ENCODE measurements at regions not wholly inside any gene's neighbourhood (a gene's known extent, or its start where the extent isn't known, plus 50 kb on each side); places are given as distances from the start of the nearest gene placed in this dataset.
"Not testable (repeated sequence)": the region's sequence is repeated elsewhere in the genome, so short reads cannot be mapped to it uniquely, and the experiment has no call there.

GRCh38 chr4:141465171-141465570 is 171.2 kb upstream of the IL15 start:
- no peak for DNase-seq (ENCODE audit: low spot score in 2 of 2)
- intact Hi-C loops (cut with DNase I; ENCODE audit: low total_unique reads), result no loop called here
- 85 to 92% methylated on average over 6 of the region's 6 CpGs for WGBS, 2 donors
- TF ChIP-seq CTCF (IDR thresholded peaks at IDR 0.05) (no peak), POLR2A (IDR thresholded peaks at IDR 0.05) (no peak)
- H3K4me3 ChIP-seq (ENCODE audit: low read depth, poor library complexity, severe bottlenecking), result no peak overlapping the region

DNA sequence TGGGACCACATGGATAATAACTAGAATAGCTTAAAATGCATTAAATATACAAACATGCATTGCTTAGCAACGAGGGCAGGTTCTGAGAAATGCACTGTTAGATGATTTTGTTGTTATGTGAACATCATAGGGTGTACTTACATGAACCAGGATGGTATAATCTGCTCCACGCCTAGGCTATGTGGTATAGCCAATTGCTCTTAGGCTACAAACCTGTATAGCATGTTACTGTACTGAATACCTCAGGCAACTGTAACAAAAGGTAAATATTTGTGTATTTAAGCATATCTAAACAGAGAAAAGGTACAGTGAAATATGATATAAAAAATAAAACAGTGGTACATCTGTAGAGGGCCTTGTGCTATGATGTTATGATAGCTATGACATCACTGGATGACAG is 169.2 kb upstream of the IL15 start:
- WGBS, 2 donors, result 36 to 39% methylated on average over 2 of the region's 2 CpGs
- no peak overlapping the region for H3K4me3 ChIP-seq (ENCODE audit: low read depth, poor library complexity, severe bottlenecking)
- no peak for DNase-seq (ENCODE audit: low spot score in 2 of 2)
- TF ChIP-seq POLR2A (IDR thresholded peaks at IDR 0.05) (no peak), CTCF (IDR thresholded peaks at IDR 0.05) (no peak)
- intact Hi-C loops (cut with DNase I; ENCODE audit: low total_unique reads), result no loop called here

GRCh38 chr4:141469392-141469791 is 167.0 kb upstream of the IL15 start:
- 77 to 80% methylated on average over 1 of the region's 1 CpG for WGBS, 2 donors

DNA sequence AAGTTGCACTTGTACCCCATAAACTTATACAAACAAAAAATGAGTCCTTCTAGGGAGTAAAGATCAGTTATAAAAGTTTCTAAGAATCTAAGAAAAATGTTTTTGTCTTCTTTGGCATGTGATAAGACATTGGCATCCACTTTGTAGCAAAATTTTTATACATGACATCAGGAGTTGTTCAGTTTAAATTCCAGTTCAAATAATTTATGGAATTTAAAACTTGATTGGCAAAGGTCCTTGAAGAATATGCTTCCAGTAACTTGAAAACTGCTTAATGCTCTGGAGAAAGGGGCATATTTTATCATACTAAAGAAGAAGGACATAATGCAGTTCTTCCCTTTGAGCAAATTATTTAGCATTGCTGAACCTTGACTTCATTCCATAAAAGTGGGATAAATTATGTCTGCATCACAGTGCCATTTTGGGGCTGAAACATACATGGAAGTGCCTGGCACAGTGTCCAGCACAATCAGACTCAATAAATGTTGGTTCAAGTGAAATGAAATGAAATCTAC is 163.3 kb upstream of the IL15 start:
- H3K4me3 ChIP-seq (ENCODE audit: low read depth, poor library complexity, severe bottlenecking), result no peak overlapping the region
- TF ChIP-seq POLR2A (IDR thresholded peaks at IDR 0.05), result no peak
- TF ChIP-seq CTCF (IDR thresholded peaks at IDR 0.05), result no peak
- DNase-seq (ENCODE audit: low spot score in 2 of 2), result no peak
- intact Hi-C loops (cut with DNase I; ENCODE audit: low total_unique reads), result no loop called here

More at GRCh38 chr4:141469392-141469791, 167.0 kb upstream of the IL15 start:
- no peak overlapping the region for H3K4me3 ChIP-seq (ENCODE audit: low read depth, poor library complexity, severe bottlenecking)
- no peak for DNase-seq (ENCODE audit: low spot score in 2 of 2)
- intact Hi-C loops (cut with DNase I; ENCODE audit: low total_unique reads), result no loop called here
- no peak for TF ChIP-seq CTCF (IDR thresholded peaks at IDR 0.05)
- TF ChIP-seq POLR2A (IDR thresholded peaks at IDR 0.05), result no peak

DNA sequence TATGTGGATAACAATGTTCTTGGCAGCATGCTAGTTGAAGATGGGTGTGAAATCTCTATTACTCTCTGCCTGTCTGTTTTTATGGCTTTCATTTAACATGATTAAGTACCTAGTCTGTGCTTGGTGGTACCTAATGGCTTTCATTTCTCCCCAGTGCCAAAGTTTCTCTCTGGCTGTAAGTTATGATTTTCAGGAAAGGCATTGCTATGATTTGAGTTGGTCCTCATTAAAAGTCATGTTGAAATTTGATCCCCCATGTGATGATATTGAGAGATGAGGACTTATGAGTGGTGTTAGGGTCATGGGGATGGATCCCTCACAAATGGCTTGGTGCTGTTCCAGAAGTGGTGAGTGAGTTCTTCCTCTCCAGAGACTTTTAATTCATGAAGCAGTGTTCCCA is 162.4 kb upstream of the IL15 start:
- intact Hi-C loops (cut with DNase I; ENCODE audit: low total_unique reads), result no loop called here
- TF ChIP-seq CTCF (IDR thresholded peaks at IDR 0.05) (no peak), POLR2A (IDR thresholded peaks at IDR 0.05) (no peak)
- H3K4me3 ChIP-seq (ENCODE audit: low read depth, poor library complexity, severe bottlenecking), result no peak overlapping the region
- no peak for DNase-seq (ENCODE audit: low spot score in 2 of 2)

GRCh38 chr4:141480950-141481349 is 155.4 kb upstream of the IL15 start:
- TF ChIP-seq POLR2A (IDR thresholded peaks at IDR 0.05) (no peak), CTCF (IDR thresholded peaks at IDR 0.05) (no peak)
- intact Hi-C loops (cut with DNase I; ENCODE audit: low total_unique reads), result no loop called here
- no peak for DNase-seq (ENCODE audit: low spot score in 2 of 2)
- H3K4me3 ChIP-seq (ENCODE audit: low read depth, poor library complexity, severe bottlenecking), result no peak overlapping the region

DNA sequence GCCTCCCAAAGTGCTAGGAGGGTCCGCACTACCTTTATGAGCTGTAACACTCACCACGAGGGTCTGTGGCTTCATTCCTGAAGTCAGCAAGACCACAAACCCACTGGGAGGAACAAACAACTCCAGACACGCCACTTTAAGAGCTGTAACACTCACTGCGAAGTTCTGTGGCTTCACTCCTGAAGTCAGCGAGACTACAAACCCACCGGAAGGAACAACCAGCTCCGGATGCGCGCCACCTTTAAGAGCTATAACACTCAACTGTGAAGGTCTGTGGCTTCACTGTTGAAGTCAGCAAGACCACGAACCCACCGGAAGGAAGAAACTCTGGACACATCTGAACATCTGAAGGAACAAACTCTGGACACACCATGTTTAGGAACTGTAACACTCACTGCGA is 152.1 kb upstream of the IL15 start:
- intact Hi-C loops (cut with DNase I; ENCODE audit: low total_unique reads); H3K4me3 ChIP-seq (ENCODE audit: low read depth, poor library complexity, severe bottlenecking); DNase-seq (ENCODE audit: low spot score in 2 of 2): not testable (repeated sequence)
- 86 to 91% methylated on average over 12 of the region's 12 CpGs for WGBS, 2 donors
